ENCODE measurements at regions not wholly inside any gene's neighbourhood (a gene's known extent, or its start where the extent isn't known, plus 50 kb on each side); places are given as distances from the start of the nearest gene placed in this dataset.

DNA sequence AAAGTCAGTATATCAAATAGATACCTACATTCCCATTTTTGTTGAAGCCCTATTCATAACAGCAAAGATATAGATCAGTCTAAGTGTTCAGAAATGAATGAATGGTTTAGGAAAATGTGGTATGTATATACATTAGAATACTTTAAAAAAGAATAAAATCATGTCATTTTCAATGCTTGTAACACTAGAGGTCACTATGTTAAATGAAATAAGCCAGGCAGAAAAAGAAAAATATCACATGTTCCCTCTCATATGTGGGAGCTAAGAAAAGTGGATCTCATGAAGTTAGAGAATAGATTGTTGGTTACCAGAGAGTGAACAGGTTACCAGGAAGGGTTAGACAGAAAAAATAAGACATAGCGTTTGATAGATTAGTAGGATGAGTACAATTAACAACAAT is 1111.0 kb upstream of the SLC39A10 start (continued):
- TF ChIP-seq BCL11A (IDR thresholded peaks at IDR 0.05; ENCODE audit: low read depth, low read length) = no peak
- TF ChIP-seq BHLHE40 (IDR thresholded peaks at IDR 0.05; ENCODE audit: borderline replicate concordance in 1 of 2, low read depth in 2 of 2, low read length in 1 of 2) = no peak
- TF ChIP-seq, protein P1, sequence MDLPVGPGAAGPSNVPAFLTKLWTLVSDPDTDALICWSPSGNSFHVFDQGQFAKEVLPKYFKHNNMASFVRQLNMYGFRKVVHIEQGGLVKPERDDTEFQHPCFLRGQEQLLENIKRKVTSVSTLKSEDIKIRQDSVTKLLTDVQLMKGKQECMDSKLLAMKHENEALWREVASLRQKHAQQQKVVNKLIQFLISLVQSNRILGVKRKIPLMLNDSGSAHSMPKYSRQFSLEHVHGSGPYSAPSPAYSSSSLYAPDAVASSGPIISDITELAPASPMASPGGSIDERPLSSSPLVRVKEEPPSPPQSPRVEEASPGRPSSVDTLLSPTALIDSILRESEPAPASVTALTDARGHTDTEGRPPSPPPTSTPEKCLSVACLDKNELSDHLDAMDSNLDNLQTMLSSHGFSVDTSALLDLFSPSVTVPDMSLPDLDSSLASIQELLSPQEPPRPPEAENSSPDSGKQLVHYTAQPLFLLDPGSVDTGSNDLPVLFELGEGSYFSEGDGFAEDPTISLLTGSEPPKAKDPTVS (IDR thresholded peaks at IDR 0.05; ENCODE audit: low read depth, low read length) = no peak
- TF ChIP-seq EZH2 (IDR thresholded peaks at IDR 0.05; ENCODE audit: borderline replicate concordance, control insufficient read depth, low read depth, low read length) = no peak
- TF ChIP-seq FOS (IDR thresholded peaks at IDR 0.05; ENCODE audit: borderline replicate concordance, extremely low read depth, insufficient read length) = no peak
- no peak for TF ChIP-seq SIN3A (IDR thresholded peaks at IDR 0.05; ENCODE audit: low read depth, low read length)
- TF ChIP-seq WRNIP1 (IDR thresholded peaks at IDR 0.05; ENCODE audit: borderline replicate concordance, low read depth, low read length) = no peak
- 0 out of 2 replicates have a peak, but pooled peaks have one; percentile 13 for TF ChIP-seq ZNF24 (IDR thresholded peaks at IDR 0.05)
- TF ChIP-seq SMC3 (IDR thresholded peaks at IDR 0.05; ENCODE audit: borderline replicate concordance, low read length) = peak; percentile 35; the same call in 1 of the 2 replicates
- TF ChIP-seq ASH2L (IDR thresholded peaks at IDR 0.05; ENCODE audit: borderline replicate concordance, low read depth) = no peak
- TF ChIP-seq RAD21 (IDR thresholded peaks at IDR 0.05; ENCODE audit: insufficient read depth, low read depth, low read length) = peak; percentile 48; the same call in 1 of the 2 replicates
- TF ChIP-seq GABPA (IDR thresholded peaks at IDR 0.05; ENCODE audit: low read depth) = no peak
- no peak for TF ChIP-seq MYC (IDR thresholded peaks at IDR 0.05; ENCODE audit: insufficient read depth, insufficient read length, insufficient replicate concordance, low read length, severe bottlenecking)
- no peak for TF ChIP-seq ZNF207 (IDR thresholded peaks at IDR 0.05; ENCODE audit: borderline replicate concordance)
- TF ChIP-seq, protein P2, sequence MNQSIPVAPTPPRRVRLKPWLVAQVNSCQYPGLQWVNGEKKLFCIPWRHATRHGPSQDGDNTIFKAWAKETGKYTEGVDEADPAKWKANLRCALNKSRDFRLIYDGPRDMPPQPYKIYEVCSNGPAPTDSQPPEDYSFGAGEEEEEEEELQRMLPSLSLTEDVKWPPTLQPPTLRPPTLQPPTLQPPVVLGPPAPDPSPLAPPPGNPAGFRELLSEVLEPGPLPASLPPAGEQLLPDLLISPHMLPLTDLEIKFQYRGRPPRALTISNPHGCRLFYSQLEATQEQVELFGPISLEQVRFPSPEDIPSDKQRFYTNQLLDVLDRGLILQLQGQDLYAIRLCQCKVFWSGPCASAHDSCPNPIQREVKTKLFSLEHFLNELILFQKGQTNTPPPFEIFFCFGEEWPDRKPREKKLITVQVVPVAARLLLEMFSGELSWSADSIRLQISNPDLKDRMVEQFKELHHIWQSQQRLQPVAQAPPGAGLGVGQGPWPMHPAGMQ (IDR thresholded peaks at IDR 0.05; ENCODE audit: borderline replicate concordance) = no peak
- TF ChIP-seq, protein P3, sequence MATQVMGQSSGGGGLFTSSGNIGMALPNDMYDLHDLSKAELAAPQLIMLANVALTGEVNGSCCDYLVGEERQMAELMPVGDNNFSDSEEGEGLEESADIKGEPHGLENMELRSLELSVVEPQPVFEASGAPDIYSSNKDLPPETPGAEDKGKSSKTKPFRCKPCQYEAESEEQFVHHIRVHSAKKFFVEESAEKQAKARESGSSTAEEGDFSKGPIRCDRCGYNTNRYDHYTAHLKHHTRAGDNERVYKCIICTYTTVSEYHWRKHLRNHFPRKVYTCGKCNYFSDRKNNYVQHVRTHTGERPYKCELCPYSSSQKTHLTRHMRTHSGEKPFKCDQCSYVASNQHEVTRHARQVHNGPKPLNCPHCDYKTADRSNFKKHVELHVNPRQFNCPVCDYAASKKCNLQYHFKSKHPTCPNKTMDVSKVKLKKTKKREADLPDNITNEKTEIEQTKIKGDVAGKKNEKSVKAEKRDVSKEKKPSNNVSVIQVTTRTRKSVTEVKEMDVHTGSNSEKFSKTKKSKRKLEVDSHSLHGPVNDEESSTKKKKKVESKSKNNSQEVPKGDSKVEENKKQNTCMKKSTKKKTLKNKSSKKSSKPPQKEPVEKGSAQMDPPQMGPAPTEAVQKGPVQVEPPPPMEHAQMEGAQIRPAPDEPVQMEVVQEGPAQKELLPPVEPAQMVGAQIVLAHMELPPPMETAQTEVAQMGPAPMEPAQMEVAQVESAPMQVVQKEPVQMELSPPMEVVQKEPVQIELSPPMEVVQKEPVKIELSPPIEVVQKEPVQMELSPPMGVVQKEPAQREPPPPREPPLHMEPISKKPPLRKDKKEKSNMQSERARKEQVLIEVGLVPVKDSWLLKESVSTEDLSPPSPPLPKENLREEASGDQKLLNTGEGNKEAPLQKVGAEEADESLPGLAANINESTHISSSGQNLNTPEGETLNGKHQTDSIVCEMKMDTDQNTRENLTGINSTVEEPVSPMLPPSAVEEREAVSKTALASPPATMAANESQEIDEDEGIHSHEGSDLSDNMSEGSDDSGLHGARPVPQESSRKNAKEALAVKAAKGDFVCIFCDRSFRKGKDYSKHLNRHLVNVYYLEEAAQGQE (IDR thresholded peaks at IDR 0.05; ENCODE audit: low read depth, low read length) = no peak
- no peak for TF ChIP-seq CBFB (IDR thresholded peaks at IDR 0.05; ENCODE audit: low read depth)
- TF ChIP-seq, protein P4, sequence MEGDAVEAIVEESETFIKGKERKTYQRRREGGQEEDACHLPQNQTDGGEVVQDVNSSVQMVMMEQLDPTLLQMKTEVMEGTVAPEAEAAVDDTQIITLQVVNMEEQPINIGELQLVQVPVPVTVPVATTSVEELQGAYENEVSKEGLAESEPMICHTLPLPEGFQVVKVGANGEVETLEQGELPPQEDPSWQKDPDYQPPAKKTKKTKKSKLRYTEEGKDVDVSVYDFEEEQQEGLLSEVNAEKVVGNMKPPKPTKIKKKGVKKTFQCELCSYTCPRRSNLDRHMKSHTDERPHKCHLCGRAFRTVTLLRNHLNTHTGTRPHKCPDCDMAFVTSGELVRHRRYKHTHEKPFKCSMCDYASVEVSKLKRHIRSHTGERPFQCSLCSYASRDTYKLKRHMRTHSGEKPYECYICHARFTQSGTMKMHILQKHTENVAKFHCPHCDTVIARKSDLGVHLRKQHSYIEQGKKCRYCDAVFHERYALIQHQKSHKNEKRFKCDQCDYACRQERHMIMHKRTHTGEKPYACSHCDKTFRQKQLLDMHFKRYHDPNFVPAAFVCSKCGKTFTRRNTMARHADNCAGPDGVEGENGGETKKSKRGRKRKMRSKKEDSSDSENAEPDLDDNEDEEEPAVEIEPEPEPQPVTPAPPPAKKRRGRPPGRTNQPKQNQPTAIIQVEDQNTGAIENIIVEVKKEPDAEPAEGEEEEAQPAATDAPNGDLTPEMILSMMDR (IDR thresholded peaks at IDR 0.05 in 2 of 3, conservative IDR thresholded peaks at IDR 0.05 in 1 of 3; ENCODE audit: control insufficient read depth in 2 of 3, extremely low read depth in 1 of 3, insufficient read depth in 1 of 3, low read depth in 3 of 3, low read length in 3 of 3) = peak in 2 of 3 experiments; percentile 16 to 44; a peak in 1 of 6 replicates
- TF ChIP-seq BACH1 (IDR thresholded peaks at IDR 0.05; ENCODE audit: borderline replicate concordance) = no peak
- no peak for TF ChIP-seq CREB1 (IDR thresholded peaks at IDR 0.05; ENCODE audit: low read depth)
- TF ChIP-seq SP1 (IDR thresholded peaks at IDR 0.05; ENCODE audit: low read depth, low read length) = no peak
- no peak for TF ChIP-seq DPF2 (IDR thresholded peaks at IDR 0.05)
- TF ChIP-seq SPI1 (IDR thresholded peaks at IDR 0.05; ENCODE audit: borderline replicate concordance, insufficient read depth, low read depth, low read length) = no peak

All from GM12878 (cell line).